ENCODE measurements at regions not wholly inside any gene's neighbourhood (a gene's known extent, or its start where the extent isn't known, plus 50 kb on each side); places are given as distances from the start of the nearest gene placed in this dataset.

GRCh38 chr2:53111406-53111805 lies 656.2 kb upstream of the CHAC2 start (continued):
- no peak for TF ChIP-seq ZNF462 (CRISPR knock-in tag; IDR thresholded peaks at IDR 0.05)
- TF ChIP-seq ZNF331 (CRISPR knock-in tag; IDR thresholded peaks at IDR 0.05; ENCODE audit: low read depth): no peak
- TF ChIP-seq POLR2AphosphoS5 (IDR thresholded peaks at IDR 0.05; ENCODE audit: low read depth): no peak
- no peak for TF ChIP-seq CTCF (conservative IDR thresholded peaks at IDR 0.05; ENCODE audit: low read depth in 2 of 2)
- TF ChIP-seq STAT1 (IDR thresholded peaks at IDR 0.05; ENCODE audit: unreplicated experiment): no peak

DNA sequence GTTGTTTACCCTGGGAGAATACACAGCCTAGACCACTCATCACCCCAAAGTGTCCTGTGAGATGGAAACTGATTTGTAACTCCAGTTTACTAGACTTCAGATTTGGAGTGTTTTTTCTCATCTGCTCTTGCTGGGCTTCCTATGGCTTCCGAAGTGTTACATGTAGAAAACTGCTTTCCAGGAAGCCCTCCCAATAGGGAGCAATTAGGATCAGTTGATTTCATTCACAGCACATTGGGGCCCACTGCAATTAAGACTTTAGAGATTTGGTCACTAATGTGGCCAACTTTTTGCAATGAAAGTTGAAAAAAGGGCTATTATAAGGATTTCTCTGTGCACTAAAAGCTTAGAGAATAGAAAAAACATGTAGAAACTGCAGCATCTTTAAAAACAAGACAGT lies 656.6 kb upstream of the CHAC2 start:
- Histone ChIP-seq H3K9me2 (ENCODE audit: insufficient read depth) (no peaks in the 10 kb centered on the region), H3K4me1 (ENCODE audit: insufficient read depth) (peaks cover 21% of the 10 kb centered on the region), H3F3A (replicated peaks; ENCODE audit: low read depth) (no peaks in the 10 kb centered on the region), H3K27me3 (ENCODE audit: insufficient read depth) (no peaks in the 10 kb centered on the region), H3K79me2 (replicated peaks; ENCODE audit: insufficient read depth) (no peaks in the 10 kb centered on the region), H3K27ac (ENCODE audit: low read depth) (peak overlapping the region; percentile 45), H2AFZ (no peak overlapping the region), H3K36me3 (ENCODE audit: insufficient read depth) (no peaks in the 10 kb centered on the region), H3K4me2 (peak overlapping the region; percentile 5; the same call in 1 of the 2 replicates), H4K20me1 (replicated peaks; ENCODE audit: insufficient read depth) (no peaks in the 10 kb centered on the region), H3K4me3 (no peak overlapping the region)
- peaks cover 45% of the 10 kb centered on the region for H3K4me1 Mint-ChIP-seq
- peak overlapping the region; percentile 93 for H3K27ac Mint-ChIP-seq
- no peak for ATAC-seq
- H3K9me3 Mint-ChIP-seq: no peaks in the 10 kb centered on the region
- H3K36me3 Mint-ChIP-seq (ENCODE audit: low read depth): peaks cover 5% of the 10 kb centered on the region; the same call in 2 of the 3 replicates
- H3K27me3 Mint-ChIP-seq (ENCODE audit: insufficient read depth, low read depth, poor library complexity): no peaks in the 10 kb centered on the region
- H3K4me3 Mint-ChIP-seq: peak overlapping the region; percentile 57
- no peak for DNase-seq (ENCODE audit: low spot score)
- TF ChIP-seq EZH2 (IDR thresholded peaks at IDR 0.05; ENCODE audit: low read depth, unreplicated experiment) (no peak), ZNF462 (CRISPR knock-in tag; IDR thresholded peaks at IDR 0.05) (no peak), POLR2AphosphoS5 (IDR thresholded peaks at IDR 0.05; ENCODE audit: low read depth) (no peak)
- TF ChIP-seq, protein P1, sequence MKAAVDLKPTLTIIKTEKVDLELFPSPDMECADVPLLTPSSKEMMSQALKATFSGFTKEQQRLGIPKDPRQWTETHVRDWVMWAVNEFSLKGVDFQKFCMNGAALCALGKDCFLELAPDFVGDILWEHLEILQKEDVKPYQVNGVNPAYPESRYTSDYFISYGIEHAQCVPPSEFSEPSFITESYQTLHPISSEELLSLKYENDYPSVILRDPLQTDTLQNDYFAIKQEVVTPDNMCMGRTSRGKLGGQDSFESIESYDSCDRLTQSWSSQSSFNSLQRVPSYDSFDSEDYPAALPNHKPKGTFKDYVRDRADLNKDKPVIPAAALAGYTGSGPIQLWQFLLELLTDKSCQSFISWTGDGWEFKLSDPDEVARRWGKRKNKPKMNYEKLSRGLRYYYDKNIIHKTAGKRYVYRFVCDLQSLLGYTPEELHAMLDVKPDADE (IDR thresholded peaks at IDR 0.05): no peak

Data from GM23338 (cell line).